OCI-LY1 (cell line): ENCODE measurements at regions not wholly inside any gene's neighbourhood (a gene's known extent, or its start where the extent isn't known, plus 50 kb on each side); places are given as distances from the start of the nearest gene placed in this dataset.

Source experiments
- H2AFZ ChIP-seq: fragments of 200-600 bp; sonication (generic), shearing (Covaris generic); 2 replicates; pipeline ENCODE4 v1.6.0; 2014; ENCODE audit warnings: antibody characterized with exemption, mild to moderate bottlenecking, low read length
- H3F3A ChIP-seq: fragments of 200-600 bp; sonication (generic), shearing (Covaris generic); 2 replicates; pipeline ENCODE4 v1.6.0; 2014; ENCODE audit warnings: mild to moderate bottlenecking, antibody characterized with exemption, low read length, moderate library complexity; ENCODE audit not compliant: insufficient read depth
- H3K27ac ChIP-seq: fragments of 200-600 bp; sonication (generic); 2 replicates; pipeline ENCODE4 v1.5.1; 2014; ENCODE audit warnings: low read length, mixed run types, mild to moderate bottlenecking, low read depth; ENCODE audit not compliant: poor library complexity, severe bottlenecking
- H3K27me3 ChIP-seq: fragments of 200-600 bp; sonication (generic); 2 replicates; pipeline ENCODE4 v1.6.0; 2014; ENCODE audit warnings: antibody characterized with exemption, mild to moderate bottlenecking, low read length, moderate library complexity; ENCODE audit not compliant: insufficient read depth
- H3K36me3 ChIP-seq: fragments of 200-600 bp; sonication (generic); 2 replicates; pipeline ENCODE4 v1.6.1; 2014; ENCODE audit warnings: mild to moderate bottlenecking, antibody characterized with exemption, low read length, moderate library complexity, mixed read lengths; ENCODE audit not compliant: insufficient read depth
- H3K4me1 ChIP-seq: fragments of 200-600 bp; sonication (generic); 2 replicates; pipeline ENCODE4 v1.5.1; 2014; ENCODE audit warnings: mild to moderate bottlenecking, low read length, moderate library complexity; ENCODE audit not compliant: insufficient read depth, severe bottlenecking
- H3K4me2 ChIP-seq: fragments of 200-600 bp; sonication (generic), shearing (Covaris generic); 2 replicates; pipeline ENCODE4 v1.6.1; 2014; ENCODE audit warnings: low read length
- H3K4me3 ChIP-seq: fragments of 200-600 bp; sonication (generic); 2 replicates; pipeline ENCODE4 v1.5.1; 2014; ENCODE audit warnings: low read length, low read depth, mild to moderate bottlenecking, mixed read lengths; ENCODE audit not compliant: poor library complexity, severe bottlenecking
- H3K79me2 ChIP-seq: fragments of 200-600 bp; shearing (Covaris generic); 2 replicates; pipeline ENCODE4 v1.6.1; 2016; ENCODE audit warnings: mixed run types, low read length, mixed read lengths; ENCODE audit not compliant: insufficient read depth
- H3K9ac ChIP-seq: fragments of 200-600 bp; sonication (generic), shearing (Covaris generic); 2 replicates; pipeline ENCODE4 v1.6.1; 2014; ENCODE audit warnings: mild to moderate bottlenecking, low read length, mixed read lengths
- H3K9me2 ChIP-seq: fragments of 200-600 bp; sonication (generic), shearing (Covaris generic); 2 replicates; pipeline ENCODE4 v1.6.1; 2014; ENCODE audit warnings: low read depth, mild to moderate bottlenecking, low read length, mixed read lengths
- H3K9me3 ChIP-seq: fragments of 200-600 bp; shearing (Covaris generic); 2 replicates; pipeline ENCODE4 v1.6.1; 2014; ENCODE audit warnings: low read length, mixed read lengths
- H4K20me1 ChIP-seq: fragments of 200-600 bp; sonication (generic), shearing (Covaris generic); 2 replicates; pipeline ENCODE4 v1.6.0; 2016; ENCODE audit warnings: mild to moderate bottlenecking, low read length; ENCODE audit not compliant: insufficient read depth
- EZH2 ChIP-seq: fragments of 200-600 bp; sonication (generic), shearing (Covaris generic); IDR thresholded peaks from 2 replicates; pipeline ENCODE4 v1.8.0; 2017; ENCODE audit warnings: borderline replicate concordance, mixed run types, mild to moderate bottlenecking, antibody characterized with exemption, low read length, moderate library complexity, mixed read lengths
- TF ChIP-seq, protein P1 (sequence below): fragments of 200-600 bp; sonication (generic), shearing (Covaris generic); IDR thresholded peaks from 2 replicates; pipeline ENCODE4 v1.5.1; 2017; ENCODE audit warnings: mild to moderate bottlenecking, antibody characterized with exemption, low read length, moderate library complexity, mixed read lengths

DNA sequence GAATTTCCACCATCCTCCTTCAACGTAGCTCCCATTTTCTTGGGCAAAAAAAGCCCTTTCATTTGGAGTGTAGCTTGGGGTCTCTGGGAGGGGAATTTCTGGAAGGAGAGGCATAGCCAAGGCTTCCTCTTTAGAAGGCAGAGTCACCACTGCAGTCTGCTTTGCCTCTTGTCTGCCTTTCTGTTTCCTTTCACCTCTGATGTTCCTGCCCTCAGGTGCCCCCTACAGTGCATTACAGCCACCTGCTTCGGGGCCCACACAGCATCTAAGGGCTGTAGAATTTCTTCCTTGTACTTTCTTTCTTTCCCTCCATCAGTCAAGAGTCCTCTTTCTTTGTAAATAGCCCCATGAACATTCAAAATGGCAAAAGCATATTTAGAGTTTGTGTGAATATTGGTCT, 1313.9 kb downstream of the TMEM121 start:
- Histone ChIP-seq H3K9ac (no peak overlapping the region), H3K79me2 (no peaks in the 10 kb centered on the region), H3K4me2 (no peak overlapping the region), H3K9me2 (no peaks in the 10 kb centered on the region), H3K36me3 (peaks cover 16% of the 10 kb centered on the region), H3K9me3 (peaks cover 7% of the 10 kb centered on the region; the same call in 1 of the 2 replicates), H3K4me1 (peaks cover 21% of the 10 kb centered on the region), H3F3A (no peaks in the 10 kb centered on the region), H2AFZ (no peak overlapping the region), H3K27me3 (no peaks in the 10 kb centered on the region), H4K20me1 (no peaks in the 10 kb centered on the region), H3K4me3 (no peak overlapping the region), H3K27ac (peak overlapping the region; percentile 3)
- TF ChIP-seq, protein P1, sequence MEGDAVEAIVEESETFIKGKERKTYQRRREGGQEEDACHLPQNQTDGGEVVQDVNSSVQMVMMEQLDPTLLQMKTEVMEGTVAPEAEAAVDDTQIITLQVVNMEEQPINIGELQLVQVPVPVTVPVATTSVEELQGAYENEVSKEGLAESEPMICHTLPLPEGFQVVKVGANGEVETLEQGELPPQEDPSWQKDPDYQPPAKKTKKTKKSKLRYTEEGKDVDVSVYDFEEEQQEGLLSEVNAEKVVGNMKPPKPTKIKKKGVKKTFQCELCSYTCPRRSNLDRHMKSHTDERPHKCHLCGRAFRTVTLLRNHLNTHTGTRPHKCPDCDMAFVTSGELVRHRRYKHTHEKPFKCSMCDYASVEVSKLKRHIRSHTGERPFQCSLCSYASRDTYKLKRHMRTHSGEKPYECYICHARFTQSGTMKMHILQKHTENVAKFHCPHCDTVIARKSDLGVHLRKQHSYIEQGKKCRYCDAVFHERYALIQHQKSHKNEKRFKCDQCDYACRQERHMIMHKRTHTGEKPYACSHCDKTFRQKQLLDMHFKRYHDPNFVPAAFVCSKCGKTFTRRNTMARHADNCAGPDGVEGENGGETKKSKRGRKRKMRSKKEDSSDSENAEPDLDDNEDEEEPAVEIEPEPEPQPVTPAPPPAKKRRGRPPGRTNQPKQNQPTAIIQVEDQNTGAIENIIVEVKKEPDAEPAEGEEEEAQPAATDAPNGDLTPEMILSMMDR: peak; percentile 65
- no peak for TF ChIP-seq EZH2

DNA sequence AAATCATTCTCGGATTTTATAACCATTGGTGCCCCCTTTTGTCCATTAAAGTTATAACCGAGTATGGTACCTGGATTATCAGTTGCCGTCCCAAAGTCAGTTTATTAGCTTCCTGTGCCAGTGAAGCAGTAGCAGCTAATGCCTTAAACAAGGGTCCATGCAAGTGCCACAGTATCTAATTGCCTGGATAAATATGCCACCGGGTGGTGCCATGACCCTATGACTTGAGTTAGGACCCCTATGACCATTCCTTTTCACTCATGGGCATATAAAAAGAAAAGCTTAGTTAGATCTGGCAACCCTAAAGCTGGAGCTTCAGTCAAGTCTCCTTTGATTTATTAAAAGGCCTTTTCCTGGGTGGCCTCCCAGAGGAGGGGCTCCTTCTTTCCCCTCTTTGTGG, 1314.6 kb downstream of the TMEM121 start:
- Histone ChIP-seq H3K27me3 (no peaks in the 10 kb centered on the region), H3K27ac (peak overlapping the region; percentile 10), H3F3A (no peaks in the 10 kb centered on the region), H3K36me3 (peaks cover 16% of the 10 kb centered on the region), H4K20me1 (no peaks in the 10 kb centered on the region), H3K4me3 (no peak overlapping the region), H3K9me3 (peaks cover 7% of the 10 kb centered on the region; the same call in 1 of the 2 replicates), H3K4me2 (no peak overlapping the region), H2AFZ (no peak overlapping the region), H3K9ac (no peak overlapping the region), H3K4me1 (peaks cover 21% of the 10 kb centered on the region), H3K9me2 (no peaks in the 10 kb centered on the region), H3K79me2 (peaks cover 5% of the 10 kb centered on the region)
- TF ChIP-seq, protein P1: no peak; the same call in 1 of the 2 replicates
- no peak for TF ChIP-seq EZH2

DNA sequence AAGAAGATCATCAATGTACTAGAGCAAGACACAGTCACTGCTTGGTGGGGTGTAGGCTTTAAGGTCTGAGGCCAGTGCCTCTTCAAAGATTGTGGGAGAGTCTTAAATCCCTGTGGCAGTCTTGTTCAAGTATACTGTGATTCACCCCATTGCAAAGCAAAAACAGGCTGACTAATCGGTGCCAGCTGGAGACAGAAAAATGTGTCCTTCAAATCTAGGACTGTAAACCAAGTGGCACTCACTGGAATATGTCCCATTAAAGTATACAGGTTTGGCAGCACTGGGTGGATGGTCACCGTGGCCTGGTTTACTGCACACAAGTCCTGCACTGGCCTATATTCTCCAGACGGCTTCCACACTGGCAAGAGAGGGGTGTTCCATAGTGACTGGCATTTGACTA, 1315.3 kb downstream of the TMEM121 start:
- H2AFZ ChIP-seq: no peak overlapping the region
- H3K9me2 ChIP-seq: no peaks in the 10 kb centered on the region
- no peak overlapping the region for H3K4me2 ChIP-seq
- no peak overlapping the region for H3K4me3 ChIP-seq
- H3F3A ChIP-seq: no peaks in the 10 kb centered on the region
- peaks cover 16% of the 10 kb centered on the region for H3K36me3 ChIP-seq
- H3K27me3 ChIP-seq: no peaks in the 10 kb centered on the region
- no peak overlapping the region for H3K9ac ChIP-seq
- H3K79me2 ChIP-seq: peaks cover 12% of the 10 kb centered on the region
- H3K27ac ChIP-seq: peak overlapping the region; percentile 10
- TF ChIP-seq EZH2: no peak
- TF ChIP-seq, protein P1: no peak
- peaks cover 24% of the 10 kb centered on the region for H3K4me1 ChIP-seq
- no peaks in the 10 kb centered on the region for H4K20me1 ChIP-seq
- peaks cover 7% of the 10 kb centered on the region; the same call in 1 of the 2 replicates for H3K9me3 ChIP-seq
